Activated T-helper 1 cell treated with anti-CD3 and anti-CD28 coated beads, Interleukin-12 subunit alpha, Interleukin-12 subunit beta, Interleukin-2, Interleukin-4 antibody, amounts not matched to agents 30 ng/mL and 10 ng/mL and 1 ng/mL, durations not matched to agents 14 hours and 24 hours and 36 hours (primary cell): ENCODE measurements at regions not wholly inside any gene's neighbourhood (a gene's known extent, or its start where the extent isn't known, plus 50 kb on each side); places are given as distances from the start of the nearest gene placed in this dataset.
"Not testable (repeated sequence)": the region's sequence is repeated elsewhere in the genome, so short reads cannot be mapped to it uniquely, and the experiment has no call there.

ENCODE experiments used
- DNase-seq: peaks from one replicate; pipeline ENCODE4 v3.0.0; 2021; ENCODE audit warnings: low spot score
- H3K27ac Mint-ChIP-seq: one replicate; pipeline ENCODE4 v1.8.0; 2021; ENCODE audit warnings: mild to moderate bottlenecking, mixed read lengths
- H3K27me3 Mint-ChIP-seq: one replicate; pipeline ENCODE4 v1.8.0; 2022; ENCODE audit warnings: mild to moderate bottlenecking, moderate library complexity, mixed read lengths; ENCODE audit not compliant: insufficient read depth
- H3K36me3 Mint-ChIP-seq: one replicate; pipeline ENCODE4 v1.8.0; 2021; ENCODE audit warnings: low read depth, mixed read lengths
- H3K4me1 Mint-ChIP-seq: one replicate; pipeline ENCODE4 v1.8.0; 2021; ENCODE audit warnings: low read depth, mixed read lengths
- H3K4me3 Mint-ChIP-seq: one replicate; pipeline ENCODE4 v1.8.0; 2021; ENCODE audit warnings: mild to moderate bottlenecking, moderate library complexity, mixed read lengths
- H3K9me3 Mint-ChIP-seq: one replicate; pipeline ENCODE4 v1.8.0; 2021; ENCODE audit warnings: mixed read lengths
- intact Hi-C: fragments of 100-400 bp; cut with micrococcal nuclease; formaldehyde crosslinking; loops from one replicate; pipeline ENCODE4 v1.15.1; 2024

DNA sequence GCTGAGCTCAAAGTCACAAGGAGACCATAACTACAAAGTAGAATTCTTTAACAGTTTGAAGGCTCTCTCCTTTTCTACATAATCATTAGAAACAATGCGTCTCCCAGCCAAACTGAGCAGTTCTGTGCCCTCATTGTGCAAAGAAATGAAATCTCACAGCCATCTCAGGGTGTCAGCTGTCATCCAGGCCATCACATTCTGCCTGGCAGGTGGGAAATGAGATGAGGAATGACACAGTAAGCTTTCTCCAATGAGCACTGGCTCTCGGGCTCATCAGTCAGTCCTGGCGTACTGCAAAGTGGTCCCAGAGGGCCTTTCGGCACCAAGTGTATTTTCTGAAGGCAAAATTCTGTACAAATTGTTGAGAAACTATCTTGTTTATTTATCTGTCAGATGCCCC is 306.5 kb downstream of the KCTD12 start:
- Mint-ChIP-seq H3K4me3 (no peak overlapping the region), H3K27me3 (no peaks in the 10 kb centered on the region), H3K36me3 (no peaks in the 10 kb centered on the region), H3K4me1 (no peaks in the 10 kb centered on the region), H3K27ac (no peak overlapping the region), H3K9me3 (peaks cover 17% of the 10 kb centered on the region)
- intact Hi-C loops, result no loop called here
- DNase-seq, result no peak

GRCh38 chr13:76575634-76576033 is 310.6 kb downstream of the KCTD12 start:
- peaks cover 17% of the 10 kb centered on the region for H3K9me3 Mint-ChIP-seq
- H3K36me3 Mint-ChIP-seq, H3K4me3 Mint-ChIP-seq, H3K4me1 Mint-ChIP-seq, H3K27me3 Mint-ChIP-seq, intact Hi-C loops, DNase-seq, H3K27ac Mint-ChIP-seq: not testable (repeated sequence)

DNA sequence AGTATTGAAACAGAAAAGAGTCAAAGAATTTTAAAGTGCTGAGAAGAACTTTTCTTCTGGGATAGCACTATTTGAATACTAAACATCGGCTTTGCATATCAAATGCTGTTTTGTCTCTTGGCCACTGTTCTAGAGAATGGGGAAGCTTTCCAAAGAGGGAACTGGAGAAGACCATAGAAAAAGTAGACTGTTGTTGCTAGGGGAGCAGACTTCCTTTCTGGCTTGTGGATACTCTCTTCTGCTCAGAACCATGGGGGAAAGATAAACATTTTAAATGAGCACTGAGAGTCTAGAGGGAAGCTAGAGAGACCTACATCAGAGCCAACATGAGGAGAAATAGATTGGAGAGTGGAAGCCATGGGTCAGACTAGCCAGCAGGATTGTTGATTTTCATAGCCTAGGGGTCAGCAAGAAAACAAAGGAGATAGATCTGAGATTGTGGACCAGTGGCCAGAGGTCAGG is 315.7 kb downstream of the KCTD12 start:
- intact Hi-C loops, result no loop called here
- DNase-seq, result no peak
- Mint-ChIP-seq H3K9me3 (peaks cover 4% of the 10 kb centered on the region), H3K4me3 (no peak overlapping the region), H3K27me3 (no peaks in the 10 kb centered on the region), H3K36me3 (no peaks in the 10 kb centered on the region), H3K27ac (no peak overlapping the region), H3K4me1 (no peaks in the 10 kb centered on the region)

DNA sequence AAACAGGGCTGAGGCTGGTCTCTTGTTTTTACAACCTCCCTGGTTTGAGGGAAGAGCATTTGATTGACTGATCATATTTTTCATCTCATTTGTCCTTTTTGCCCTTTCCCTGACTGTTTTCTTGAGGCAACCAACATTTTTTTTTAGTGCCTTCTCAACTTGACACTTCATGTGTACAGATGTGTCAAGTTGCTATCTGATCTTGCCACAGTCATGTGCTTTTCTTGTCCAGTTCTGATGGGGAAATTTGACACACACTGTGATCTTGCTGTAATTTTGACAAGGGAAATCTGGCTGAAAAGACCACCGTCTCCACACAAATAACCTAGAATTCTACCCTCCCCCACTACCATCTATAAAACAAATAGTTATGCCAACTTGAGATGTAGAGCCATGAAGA is 329.6 kb downstream of the KCTD12 start:
- H3K27me3 Mint-ChIP-seq, result no peaks in the 10 kb centered on the region
- intact Hi-C loops, result no loop called here
- no peak overlapping the region for H3K27ac Mint-ChIP-seq
- no peaks in the 10 kb centered on the region for H3K9me3 Mint-ChIP-seq
- no peaks in the 10 kb centered on the region for H3K4me1 Mint-ChIP-seq
- no peaks in the 10 kb centered on the region for H3K36me3 Mint-ChIP-seq
- DNase-seq, result no peak
- H3K4me3 Mint-ChIP-seq, result no peak overlapping the region

- intact Hi-C loops, result no loop called here
- no peaks in the 10 kb centered on the region for H3K27me3 Mint-ChIP-seq
- no peak overlapping the region for H3K4me3 Mint-ChIP-seq
- H3K9me3 Mint-ChIP-seq, result no peaks in the 10 kb centered on the region
- H3K36me3 Mint-ChIP-seq, result no peaks in the 10 kb centered on the region
- no peaks in the 10 kb centered on the region for H3K4me1 Mint-ChIP-seq
- H3K27ac Mint-ChIP-seq, result no peak overlapping the region
- DNase-seq, result no peak
These were observed 333.4 kb downstream of the KCTD12 start for GRCh38 chr13:76552807-76553206.

DNA sequence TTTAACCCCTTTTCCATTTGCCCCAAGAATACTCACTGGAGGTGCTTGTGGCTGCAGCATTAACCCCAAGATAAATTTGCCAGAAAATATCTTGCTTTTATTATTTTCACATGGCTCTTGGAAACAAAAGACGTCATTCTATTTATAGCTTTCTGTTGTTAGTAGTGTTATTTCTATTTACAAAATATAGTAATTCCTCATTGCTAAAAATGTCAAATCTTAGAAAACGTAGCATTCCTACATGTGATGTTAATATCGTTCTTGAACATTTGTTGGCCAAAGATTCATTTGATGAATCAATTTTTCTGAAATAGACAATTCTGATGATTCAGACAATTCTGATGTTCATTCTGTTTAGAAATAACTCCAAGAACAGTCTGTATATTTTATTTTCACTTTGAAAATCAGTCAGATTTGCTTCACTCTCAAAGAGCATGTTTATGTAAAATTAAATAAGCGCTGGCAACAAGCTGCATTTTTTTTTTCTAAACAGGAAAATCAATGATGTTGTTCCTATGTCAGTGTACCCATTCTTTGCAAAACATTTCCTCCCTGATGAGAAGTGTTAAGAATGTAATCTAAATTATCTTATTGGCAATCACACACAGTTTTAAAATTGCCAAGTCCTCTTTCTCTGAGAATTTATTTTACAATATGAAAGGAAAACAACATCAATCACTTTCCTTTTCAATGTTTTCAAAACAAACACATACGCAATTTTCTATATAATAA is 334.0 kb downstream of the KCTD12 start:
- no peak overlapping the region for H3K4me3 Mint-ChIP-seq
- H3K36me3 Mint-ChIP-seq, result no peaks in the 10 kb centered on the region
- H3K27me3 Mint-ChIP-seq, result no peaks in the 10 kb centered on the region
- H3K27ac Mint-ChIP-seq, result no peak overlapping the region
- intact Hi-C loops, result no loop called here
- H3K4me1 Mint-ChIP-seq, result no peaks in the 10 kb centered on the region
- DNase-seq, result no peak
- H3K9me3 Mint-ChIP-seq, result no peaks in the 10 kb centered on the region

GRCh38 chr13:76542176-76542575 is 344.0 kb downstream of the KCTD12 start:
- intact Hi-C loops, result no loop called here
- Mint-ChIP-seq H3K27ac (no peak overlapping the region), H3K36me3 (no peaks in the 10 kb centered on the region), H3K4me1 (no peaks in the 10 kb centered on the region), H3K4me3 (no peak overlapping the region), H3K9me3 (no peaks in the 10 kb centered on the region), H3K27me3 (no peaks in the 10 kb centered on the region)
- no peak for DNase-seq

- no peaks in the 10 kb centered on the region for H3K4me1 Mint-ChIP-seq
- no peak for DNase-seq
- H3K36me3 Mint-ChIP-seq, result no peaks in the 10 kb centered on the region
- no peaks in the 10 kb centered on the region for H3K27me3 Mint-ChIP-seq
- no peaks in the 10 kb centered on the region for H3K9me3 Mint-ChIP-seq
- H3K4me3 Mint-ChIP-seq, result no peak overlapping the region
- intact Hi-C loops, result no loop called here
- H3K27ac Mint-ChIP-seq, result no peak overlapping the region
These were observed 348.2 kb downstream of the KCTD12 start for GRCh38 chr13:76538004-76538403.

GRCh38 chr13:76533251-76533650 is 353.0 kb downstream of the KCTD12 start:
- no peaks in the 10 kb centered on the region for H3K9me3 Mint-ChIP-seq
- no peaks in the 10 kb centered on the region for H3K36me3 Mint-ChIP-seq
- no peak for DNase-seq
- no peaks in the 10 kb centered on the region for H3K4me1 Mint-ChIP-seq
- H3K27me3 Mint-ChIP-seq, result no peaks in the 10 kb centered on the region
- intact Hi-C loops, result no loop called here
- no peak overlapping the region for H3K27ac Mint-ChIP-seq
- H3K4me3 Mint-ChIP-seq, result no peak overlapping the region

- intact Hi-C loops, result no loop called here
- Mint-ChIP-seq H3K4me3 (no peak overlapping the region), H3K9me3 (no peaks in the 10 kb centered on the region), H3K27ac (no peak overlapping the region), H3K36me3 (no peaks in the 10 kb centered on the region), H3K4me1 (no peaks in the 10 kb centered on the region), H3K27me3 (no peaks in the 10 kb centered on the region)
- no peak for DNase-seq
These were observed 359.2 kb downstream of the KCTD12 start for GRCh38 chr13:76527041-76527440.

GRCh38 chr13:76523740-76524340 is 362.4 kb downstream of the KCTD12 start:
- Mint-ChIP-seq H3K36me3 (no peaks in the 10 kb centered on the region), H3K4me3 (no peak overlapping the region), H3K9me3 (no peaks in the 10 kb centered on the region), H3K27ac (no peak overlapping the region), H3K4me1 (no peaks in the 10 kb centered on the region), H3K27me3 (no peaks in the 10 kb centered on the region)
- no peak for DNase-seq
- intact Hi-C loops, result no loop called here

- no peaks in the 10 kb centered on the region for H3K9me3 Mint-ChIP-seq
- intact Hi-C loops, result no loop called here
These were observed 364.0 kb downstream of the KCTD12 start for GRCh38 chr13:76522083-76522755.

GRCh38 chr13:76519685-76520084 is 366.5 kb downstream of the KCTD12 start:
- Mint-ChIP-seq H3K27me3 (no peaks in the 10 kb centered on the region), H3K4me3 (no peak overlapping the region), H3K36me3 (no peaks in the 10 kb centered on the region), H3K27ac (no peak overlapping the region), H3K4me1 (no peaks in the 10 kb centered on the region), H3K9me3 (no peaks in the 10 kb centered on the region)
- DNase-seq, result no peak
- intact Hi-C loops, result no loop called here

More at GRCh38 chr13:76522083-76522755, 364.0 kb downstream of the KCTD12 start:
- Mint-ChIP-seq H3K36me3 (no peaks in the 10 kb centered on the region), H3K27ac (no peak overlapping the region), H3K4me3 (no peak overlapping the region), H3K27me3 (no peaks in the 10 kb centered on the region), H3K4me1 (no peaks in the 10 kb centered on the region)
- DNase-seq, result no peak
